Neural crest cell (in vitro differentiated cells): ENCODE measurements at regions not wholly inside any gene's neighbourhood (a gene's known extent, or its start where the extent isn't known, plus 50 kb on each side); places are given as distances from the start of the nearest gene placed in this dataset.

ENCODE experiments used
- DNase-seq: peaks from one replicate; pipeline ENCODE4 v3.0.0; 2021; ENCODE audit warnings: low read depth, mixed read lengths, low spot score
- H3K27ac Mint-ChIP-seq: one replicate; pipeline ENCODE4 v1.8.0; 2021; ENCODE audit warnings: mild to moderate bottlenecking, mixed read lengths; ENCODE audit not compliant: unreplicated experiment
- H3K27me3 Mint-ChIP-seq: 2 replicates; pipeline ENCODE4 v1.8.0; 2021; ENCODE audit warnings: low read depth, mild to moderate bottlenecking, mixed read lengths
- H3K36me3 Mint-ChIP-seq: 2 replicates; pipeline ENCODE4 v1.8.0; 2021; ENCODE audit warnings: low read depth, mild to moderate bottlenecking, mixed read lengths
- H3K4me1 Mint-ChIP-seq: 2 replicates; pipeline ENCODE4 v1.8.0; 2021; ENCODE audit warnings: mixed read lengths
- H3K4me3 Mint-ChIP-seq: one replicate; pipeline ENCODE4 v1.8.0; 2021; ENCODE audit warnings: mild to moderate bottlenecking, mixed read lengths
- H3K9me3 Mint-ChIP-seq: 2 replicates; pipeline ENCODE4 v1.8.0; 2021; ENCODE audit warnings: mixed read lengths
- CTCF ChIP-seq: fragments of 200-600 bp; sonication (generic); conservative IDR thresholded peaks from 2 replicates; pipeline ENCODE4 v1.5.0; 2021; ENCODE audit warnings: antibody characterized with exemption, mild to moderate bottlenecking

- peaks cover 16% of the 10 kb centered on the region for H3K4me1 Mint-ChIP-seq
- no peak for DNase-seq
- H3K4me3 Mint-ChIP-seq, result no peak overlapping the region
- no peak overlapping the region for H3K27ac Mint-ChIP-seq
- no peaks in the 10 kb centered on the region for H3K36me3 Mint-ChIP-seq
- no peak for TF ChIP-seq CTCF
- H3K9me3 Mint-ChIP-seq, result peaks cover 2% of the 10 kb centered on the region
- no peaks in the 10 kb centered on the region for H3K27me3 Mint-ChIP-seq
These were observed 475.2 kb upstream of the MARCKS start for GRCh38 chr6:113381959-113382358.

GRCh38 chr6:113383701-113384100 is 473.4 kb upstream of the MARCKS start:
- DNase-seq, result no peak
- H3K4me1 Mint-ChIP-seq, result peaks cover 7% of the 10 kb centered on the region
- no peak overlapping the region for H3K27ac Mint-ChIP-seq
- H3K9me3 Mint-ChIP-seq, result peaks cover 2% of the 10 kb centered on the region
- no peak overlapping the region for H3K4me3 Mint-ChIP-seq
- no peaks in the 10 kb centered on the region for H3K27me3 Mint-ChIP-seq
- H3K36me3 Mint-ChIP-seq, result no peaks in the 10 kb centered on the region
- TF ChIP-seq CTCF, result no peak

GRCh38 chr6:113385020-113385431 is 472.1 kb upstream of the MARCKS start:
- peaks cover 2% of the 10 kb centered on the region for H3K9me3 Mint-ChIP-seq
- DNase-seq, result no peak
- H3K4me3 Mint-ChIP-seq, result no peak overlapping the region
- H3K4me1 Mint-ChIP-seq, result peaks cover 4% of the 10 kb centered on the region
- H3K27me3 Mint-ChIP-seq, result no peaks in the 10 kb centered on the region
- no peak for TF ChIP-seq CTCF
- no peak overlapping the region for H3K27ac Mint-ChIP-seq
- H3K36me3 Mint-ChIP-seq, result no peaks in the 10 kb centered on the region

- Mint-ChIP-seq H3K9me3 (peaks cover 4% of the 10 kb centered on the region), H3K4me1 (peaks cover 23% of the 10 kb centered on the region), H3K27ac (no peak overlapping the region), H3K27me3 (no peaks in the 10 kb centered on the region), H3K36me3 (no peaks in the 10 kb centered on the region), H3K4me3 (no peak overlapping the region)
- no peak for DNase-seq
- no peak for TF ChIP-seq CTCF
These were observed 468.1 kb upstream of the MARCKS start for GRCh38 chr6:113388996-113389395.

GRCh38 chr6:113392551-113393055 is 464.5 kb upstream of the MARCKS start:
- no peak for DNase-seq
- H3K4me1 Mint-ChIP-seq, result peaks cover 34% of the 10 kb centered on the region
- no peak for TF ChIP-seq CTCF
- no peaks in the 10 kb centered on the region for H3K27me3 Mint-ChIP-seq
- no peak overlapping the region for H3K4me3 Mint-ChIP-seq
- no peak overlapping the region for H3K27ac Mint-ChIP-seq
- no peaks in the 10 kb centered on the region for H3K36me3 Mint-ChIP-seq
- peaks cover 4% of the 10 kb centered on the region for H3K9me3 Mint-ChIP-seq

- DNase-seq, result no peak
- Mint-ChIP-seq H3K4me1 (peaks cover 34% of the 10 kb centered on the region), H3K27ac (no peak overlapping the region), H3K9me3 (peaks cover 9% of the 10 kb centered on the region), H3K36me3 (no peaks in the 10 kb centered on the region), H3K4me3 (no peak overlapping the region), H3K27me3 (no peaks in the 10 kb centered on the region)
- TF ChIP-seq CTCF, result no peak
These were observed 462.9 kb upstream of the MARCKS start for GRCh38 chr6:113394216-113394615.
